ENCODE measurements at regions not wholly inside any gene's neighbourhood (a gene's known extent, or its start where the extent isn't known, plus 50 kb on each side); places are given as distances from the start of the nearest gene placed in this dataset.

DNA sequence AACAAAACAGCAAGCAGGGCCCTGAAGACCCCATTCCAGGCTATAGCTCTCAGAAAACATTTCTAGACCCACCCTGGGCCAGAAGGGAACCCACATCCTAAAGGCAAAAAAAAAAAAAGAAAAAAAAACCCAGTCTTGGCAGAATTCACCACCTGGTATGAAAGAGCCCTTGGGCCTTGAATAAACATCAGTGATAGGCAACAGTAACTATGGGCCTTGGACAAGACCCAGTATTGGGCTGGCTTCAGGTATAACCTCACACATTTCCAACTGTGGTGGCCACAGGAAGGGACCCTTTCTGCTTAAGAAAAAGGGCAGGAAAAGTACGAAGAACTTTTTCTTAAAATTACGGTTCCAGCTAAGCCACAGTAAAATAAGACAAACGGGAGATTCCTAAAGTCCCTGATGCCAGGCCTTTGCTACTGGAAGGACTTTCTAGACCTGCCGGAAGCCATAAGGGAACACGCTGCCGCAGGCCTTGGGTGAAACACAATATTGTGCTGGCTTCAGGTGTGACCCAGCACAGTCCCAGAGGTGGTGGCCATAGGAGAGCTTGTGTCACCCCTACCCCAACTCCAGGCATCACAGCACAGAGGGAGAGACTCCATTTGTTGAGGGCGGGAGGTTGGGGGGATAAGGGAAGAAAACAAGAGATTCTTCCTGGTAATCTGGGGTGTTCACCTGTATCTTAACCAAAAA lies 505.2 kb upstream of the RGMB start:
- DNase-seq (ENCODE audit: low spot score) = no peak
- 96% methylated on average over 7 of the region's 7 CpGs for WGBS (ENCODE audit: low lambda C conversion rate, missing lambda C conversion rate)

DNA sequence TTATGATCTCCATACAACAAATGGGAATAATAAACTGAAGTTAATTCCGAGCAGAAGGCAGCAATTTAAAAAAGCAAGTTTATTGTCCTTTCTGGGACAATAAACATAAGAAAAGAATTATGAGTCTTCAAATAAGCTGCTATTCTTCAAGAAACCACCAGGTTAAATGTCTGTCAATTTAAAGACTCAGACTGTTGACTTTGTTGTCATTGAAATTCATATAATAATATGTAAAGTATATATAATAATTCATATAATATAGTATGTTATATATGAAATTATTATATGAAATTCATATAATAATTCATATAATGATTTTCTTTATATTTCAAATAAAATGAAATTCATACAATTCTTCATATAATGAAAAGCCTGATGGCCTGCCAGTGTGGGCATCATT lies 497.5 kb upstream of the RGMB start:
- Histone ChIP-seq H3K27me3 (no peaks in the 10 kb centered on the region), H3K27ac (no peak overlapping the region), H3K79me2 (no peaks in the 10 kb centered on the region), H3K36me3 (replicated peaks; ENCODE audit: insufficient read depth, low read depth) (no peaks in the 10 kb centered on the region), H3K9me2 (replicated peaks; ENCODE audit: insufficient read depth) (no peaks in the 10 kb centered on the region), H3K4me1 (ENCODE audit: insufficient read depth) (no peaks in the 10 kb centered on the region), H3K9me3 (ENCODE audit: low read depth) (no peaks in the 10 kb centered on the region), H3K4me2 (no peak overlapping the region), H3K4me3 (no peak overlapping the region), H4K20me1 (ENCODE audit: insufficient read depth, poor library complexity, severe bottlenecking) (no peaks in the 10 kb centered on the region), H2AFZ (no peak overlapping the region)
- WGBS (ENCODE audit: low lambda C conversion rate, missing lambda C conversion rate) = 56% methylated on average over 1 of the region's 1 CpG
- TF ChIP-seq EZH2 (IDR thresholded peaks at IDR 0.05; ENCODE audit: borderline replicate concordance) (no peak), EZH2phosphoT487 (IDR thresholded peaks at IDR 0.05; ENCODE audit: low read depth, severe bottlenecking, unreplicated experiment) (no peak)
- TF ChIP-seq, protein P1, sequence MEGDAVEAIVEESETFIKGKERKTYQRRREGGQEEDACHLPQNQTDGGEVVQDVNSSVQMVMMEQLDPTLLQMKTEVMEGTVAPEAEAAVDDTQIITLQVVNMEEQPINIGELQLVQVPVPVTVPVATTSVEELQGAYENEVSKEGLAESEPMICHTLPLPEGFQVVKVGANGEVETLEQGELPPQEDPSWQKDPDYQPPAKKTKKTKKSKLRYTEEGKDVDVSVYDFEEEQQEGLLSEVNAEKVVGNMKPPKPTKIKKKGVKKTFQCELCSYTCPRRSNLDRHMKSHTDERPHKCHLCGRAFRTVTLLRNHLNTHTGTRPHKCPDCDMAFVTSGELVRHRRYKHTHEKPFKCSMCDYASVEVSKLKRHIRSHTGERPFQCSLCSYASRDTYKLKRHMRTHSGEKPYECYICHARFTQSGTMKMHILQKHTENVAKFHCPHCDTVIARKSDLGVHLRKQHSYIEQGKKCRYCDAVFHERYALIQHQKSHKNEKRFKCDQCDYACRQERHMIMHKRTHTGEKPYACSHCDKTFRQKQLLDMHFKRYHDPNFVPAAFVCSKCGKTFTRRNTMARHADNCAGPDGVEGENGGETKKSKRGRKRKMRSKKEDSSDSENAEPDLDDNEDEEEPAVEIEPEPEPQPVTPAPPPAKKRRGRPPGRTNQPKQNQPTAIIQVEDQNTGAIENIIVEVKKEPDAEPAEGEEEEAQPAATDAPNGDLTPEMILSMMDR (IDR thresholded peaks at IDR 0.05; ENCODE audit: poor library complexity) = no peak
- no peak for DNase-seq (ENCODE audit: low spot score)

More for the DNA sequence above, 505.2 kb upstream of the RGMB start:
- Histone ChIP-seq H3K9me3 (ENCODE audit: low read depth) (no peaks in the 10 kb centered on the region), H3K27ac (no peak overlapping the region), H3K4me2 (no peak overlapping the region), H3K27me3 (no peaks in the 10 kb centered on the region), H3K79me2 (no peaks in the 10 kb centered on the region), H4K20me1 (ENCODE audit: insufficient read depth, poor library complexity, severe bottlenecking) (no peaks in the 10 kb centered on the region), H2AFZ (no peak overlapping the region), H3K4me1 (ENCODE audit: insufficient read depth) (no peaks in the 10 kb centered on the region), H3K36me3 (replicated peaks; ENCODE audit: insufficient read depth, low read depth) (no peaks in the 10 kb centered on the region), H3K9me2 (replicated peaks; ENCODE audit: insufficient read depth) (no peaks in the 10 kb centered on the region), H3K4me3 (no peak overlapping the region)
- TF ChIP-seq, protein P1 (IDR thresholded peaks at IDR 0.05; ENCODE audit: poor library complexity) = no peak
- TF ChIP-seq EZH2phosphoT487 (IDR thresholded peaks at IDR 0.05; ENCODE audit: low read depth, severe bottlenecking, unreplicated experiment) (no peak), EZH2 (IDR thresholded peaks at IDR 0.05; ENCODE audit: borderline replicate concordance) (no peak)

- H3K27me3 ChIP-seq = no peaks in the 10 kb centered on the region
- H3K4me2 ChIP-seq = no peak overlapping the region
- no peaks in the 10 kb centered on the region for H3K36me3 ChIP-seq (replicated peaks; ENCODE audit: insufficient read depth, low read depth)
- H3K27ac ChIP-seq = no peak overlapping the region
- no peak for TF ChIP-seq EZH2 (IDR thresholded peaks at IDR 0.05; ENCODE audit: borderline replicate concordance)
- TF ChIP-seq, protein P1 (IDR thresholded peaks at IDR 0.05; ENCODE audit: poor library complexity) = no peak
- TF ChIP-seq EZH2phosphoT487 (IDR thresholded peaks at IDR 0.05; ENCODE audit: low read depth, severe bottlenecking, unreplicated experiment) = no peak
- H3K4me3 ChIP-seq = no peak overlapping the region
- WGBS (ENCODE audit: low lambda C conversion rate, missing lambda C conversion rate) = 96% methylated on average over 1 of the region's 1 CpG
- H2AFZ ChIP-seq = no peak overlapping the region
- no peaks in the 10 kb centered on the region for H3K9me3 ChIP-seq (ENCODE audit: low read depth)
- no peaks in the 10 kb centered on the region for H3K9me2 ChIP-seq (replicated peaks; ENCODE audit: insufficient read depth)
- no peaks in the 10 kb centered on the region for H3K79me2 ChIP-seq
- no peak for DNase-seq (ENCODE audit: low spot score)
- H3K4me1 ChIP-seq (ENCODE audit: insufficient read depth) = no peaks in the 10 kb centered on the region
- no peaks in the 10 kb centered on the region for H4K20me1 ChIP-seq (ENCODE audit: insufficient read depth, poor library complexity, severe bottlenecking)
These were observed 490.9 kb upstream of the RGMB start for GRCh38 chr5:98282521-98282920.
